ENCODE measurements at regions not wholly inside any gene's neighbourhood (a gene's known extent, or its start where the extent isn't known, plus 50 kb on each side); places are given as distances from the start of the nearest gene placed in this dataset.

DNA sequence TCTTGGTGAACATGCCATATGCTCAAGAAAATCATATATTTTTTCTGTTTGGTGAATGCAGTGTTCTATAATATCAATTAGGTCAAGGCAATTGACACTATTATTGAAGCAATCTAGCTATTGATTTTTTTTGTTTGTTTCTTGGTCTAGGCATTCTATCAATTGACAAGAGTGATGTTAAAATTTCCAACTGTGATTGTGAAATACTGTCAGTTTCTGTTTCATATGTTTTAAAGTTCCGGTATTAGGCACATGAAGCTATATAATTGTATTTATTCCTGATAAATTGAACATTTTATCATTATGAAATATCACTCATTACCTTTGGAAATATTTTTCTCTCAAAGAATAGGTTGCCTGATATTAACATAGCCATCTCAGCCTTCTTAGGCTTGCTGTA, 653.4 kb downstream of the HDGFL1 start:
- DNase-seq (ENCODE audit: low read depth in 2 of 2), result no peak

DNA sequence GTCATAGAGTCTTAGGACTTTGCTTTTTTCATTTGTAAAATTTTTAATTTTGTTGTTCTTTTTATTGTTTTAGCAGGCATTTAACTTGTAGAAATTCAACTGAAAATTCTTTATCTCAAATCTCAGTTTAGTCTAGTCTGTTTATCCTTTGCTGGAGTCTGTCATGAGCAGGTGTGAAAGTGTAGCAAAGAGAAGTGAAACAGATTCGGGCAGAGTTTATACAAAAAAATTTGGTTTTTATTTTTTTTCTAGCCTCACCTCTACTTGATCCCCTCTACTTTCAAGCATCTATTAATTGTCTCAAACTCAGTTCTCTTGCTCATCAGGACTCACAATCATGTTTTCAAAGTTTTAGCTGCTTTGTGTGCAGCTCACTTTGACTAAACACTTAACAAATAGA, 655.2 kb downstream of the HDGFL1 start:
- DNase-seq (ENCODE audit: low read depth in 2 of 2), result no peak

DNA sequence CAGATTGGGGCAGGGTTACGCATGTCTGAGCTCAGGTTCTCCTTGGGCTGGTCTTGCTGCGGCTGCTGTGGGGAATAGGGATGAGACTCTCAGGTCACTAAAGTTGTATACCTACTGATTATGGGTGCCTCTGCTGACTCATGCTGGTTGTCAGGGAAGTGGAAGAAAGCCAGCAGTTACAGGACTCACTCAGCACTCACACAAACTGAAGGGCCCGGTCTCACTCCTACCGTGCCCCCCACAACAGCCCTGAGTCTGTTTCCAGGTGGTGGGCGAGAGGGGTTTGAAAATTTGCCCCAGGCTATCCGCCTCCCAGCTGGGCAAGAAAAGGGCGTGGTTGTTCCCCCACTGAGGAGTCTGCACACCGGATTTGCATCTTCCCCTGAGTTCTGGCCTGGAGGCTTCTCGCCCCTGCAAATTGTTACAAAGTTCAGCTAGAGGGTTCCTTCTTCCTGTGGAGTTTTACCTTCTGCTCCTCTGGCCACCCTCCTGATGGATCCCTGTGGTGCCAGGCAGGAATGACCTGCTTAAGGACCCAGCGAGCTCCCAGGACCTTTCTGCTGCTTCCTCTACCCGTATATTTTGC, 659.2 kb downstream of the HDGFL1 start:
- no peak for DNase-seq (ENCODE audit: low read depth in 2 of 2)

DNA sequence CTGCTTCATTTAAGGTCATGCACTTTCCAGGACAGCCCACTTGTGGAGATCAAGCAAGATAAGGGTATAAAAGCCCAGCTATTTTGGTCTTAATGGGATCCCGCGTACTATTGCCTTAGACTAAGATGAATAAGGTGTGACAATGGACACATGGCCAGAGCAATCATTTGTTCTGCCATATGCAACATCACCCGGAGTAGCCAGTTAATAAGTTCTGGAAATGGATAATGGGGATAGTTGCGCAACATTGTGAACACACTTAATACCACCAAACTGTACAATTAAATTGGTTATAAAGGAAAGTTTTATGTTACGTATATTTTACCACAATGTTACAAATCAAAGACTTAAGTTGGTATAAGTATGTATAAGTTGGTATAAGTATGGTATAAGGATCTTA, 674.5 kb downstream of the HDGFL1 start:
- DNase-seq (ENCODE audit: low read depth in 2 of 2), result no peak

DNA sequence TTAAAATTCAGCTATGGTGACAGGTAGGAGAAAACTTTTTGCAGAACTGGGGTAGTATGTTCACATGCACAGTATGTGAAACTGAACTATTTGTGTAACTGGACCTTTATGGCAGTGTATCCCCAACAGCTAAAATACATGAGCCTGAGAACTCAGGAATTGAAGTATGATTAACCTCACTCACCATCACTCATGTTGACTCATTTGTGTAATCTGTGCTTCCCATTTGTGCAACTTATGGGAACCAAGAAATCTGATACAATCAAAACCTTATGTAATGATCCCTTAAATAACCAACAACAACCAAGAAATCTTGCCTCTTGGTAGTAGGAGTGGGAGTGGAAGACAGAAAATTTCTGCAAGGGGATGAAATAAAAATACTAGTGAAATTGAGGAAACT, 674.9 kb downstream of the HDGFL1 start:
- peak; percentile 52 to 56 for DNase-seq (ENCODE audit: low read depth in 2 of 2)

DNA sequence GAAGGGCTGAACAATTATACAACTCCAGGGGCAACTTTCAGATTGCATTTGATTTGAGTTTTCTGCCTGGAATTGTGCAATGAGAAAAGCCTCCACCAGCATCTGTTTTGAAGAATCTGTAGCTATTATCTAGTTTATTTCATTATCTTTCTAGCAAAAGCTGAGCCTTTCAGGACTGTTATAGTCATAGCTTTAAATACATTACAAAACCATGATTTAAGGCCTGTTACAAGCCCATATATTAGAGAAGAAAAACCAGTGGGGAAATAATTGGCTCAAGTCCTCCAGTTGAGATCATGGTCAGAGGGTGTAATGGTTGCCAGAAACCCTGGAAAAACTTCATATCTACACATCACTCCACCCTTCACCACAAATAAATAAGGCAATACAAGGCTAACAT, 676.2 kb downstream of the HDGFL1 start:
- peak; percentile 62 to 67 for DNase-seq (ENCODE audit: low read depth in 2 of 2)

DNA sequence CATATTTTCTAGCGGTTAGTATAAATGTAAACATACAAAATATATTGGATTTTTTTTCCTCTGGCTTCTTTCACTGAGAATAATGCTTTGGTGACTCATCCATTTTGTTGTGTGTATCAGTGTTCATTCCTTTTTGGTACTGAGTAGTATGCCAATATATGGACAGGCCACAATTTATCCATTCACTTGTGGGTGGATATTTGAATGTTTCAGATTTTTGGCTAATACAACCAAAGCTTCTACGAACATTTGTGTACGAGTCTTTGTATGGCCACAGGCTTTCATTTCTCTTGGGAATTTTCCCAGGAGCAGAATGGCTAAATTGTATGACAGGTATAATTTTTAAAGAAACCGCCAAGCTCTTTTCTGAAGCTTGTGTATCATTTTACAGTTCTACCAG, 677.5 kb downstream of the HDGFL1 start:
- DNase-seq (ENCODE audit: low read depth in 2 of 2), result peak in 1 of 2 experiments; percentile 5

DNA sequence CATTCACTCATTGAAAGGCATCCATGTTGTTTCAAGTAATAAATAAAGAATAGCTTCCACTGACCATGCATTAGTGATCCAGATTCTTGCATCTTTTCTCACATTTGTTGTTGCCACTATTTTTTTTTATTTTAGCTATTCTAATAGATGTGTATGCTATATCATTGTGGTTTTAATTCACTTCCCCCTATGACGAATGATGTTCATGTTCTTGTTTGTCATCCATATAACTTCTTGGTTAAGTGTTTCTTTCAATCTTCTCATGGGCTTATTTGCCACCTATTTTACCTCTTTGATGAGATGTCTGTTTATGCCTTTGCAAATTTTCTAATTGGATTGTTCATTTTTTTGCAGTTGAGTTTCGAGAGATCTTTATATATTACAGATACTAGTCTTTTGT, 681.2 kb downstream of the HDGFL1 start:
- DNase-seq (ENCODE audit: low read depth in 2 of 2), result no peak

DNA sequence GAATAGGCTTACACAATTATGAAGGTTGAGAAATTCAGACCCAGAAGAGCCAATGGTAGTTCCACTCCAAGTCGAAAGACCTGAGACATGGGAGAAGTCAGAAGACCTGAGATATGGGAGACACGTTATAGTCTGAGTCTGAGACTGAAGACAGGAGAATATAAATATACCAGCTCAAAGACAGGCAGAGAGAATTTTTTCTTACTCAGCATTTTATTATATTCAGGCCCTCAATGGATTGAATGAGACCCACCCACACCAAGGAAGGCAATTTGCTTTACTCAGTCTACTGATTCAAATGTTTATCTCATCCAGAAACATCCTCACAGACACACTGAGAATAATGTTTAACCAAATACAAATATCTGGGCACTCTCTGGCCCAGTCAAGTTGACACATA, 693.5 kb downstream of the HDGFL1 start:
- DNase-seq (ENCODE audit: low read depth in 2 of 2), result no peak

DNA sequence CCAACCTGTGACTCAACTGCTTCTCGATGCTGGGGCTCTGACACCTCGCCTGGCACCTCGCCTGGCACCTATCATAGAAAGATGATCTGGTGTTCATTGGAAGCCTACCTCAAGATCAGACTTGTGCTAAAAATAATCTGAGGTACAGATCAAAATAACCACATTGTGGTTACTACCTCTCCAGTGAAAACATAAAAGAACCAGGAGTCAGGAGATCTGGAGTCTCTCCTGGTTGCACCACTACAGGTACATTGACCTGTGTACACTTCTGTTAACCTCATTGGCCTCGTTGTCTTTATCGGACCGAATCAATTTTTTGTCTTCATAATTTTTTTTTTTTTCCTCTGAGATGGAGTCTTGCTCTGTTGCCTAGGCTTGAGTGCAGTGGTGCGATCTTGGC, 695.9 kb downstream of the HDGFL1 start:
- no peak for DNase-seq (ENCODE audit: low read depth in 2 of 2)

DNA sequence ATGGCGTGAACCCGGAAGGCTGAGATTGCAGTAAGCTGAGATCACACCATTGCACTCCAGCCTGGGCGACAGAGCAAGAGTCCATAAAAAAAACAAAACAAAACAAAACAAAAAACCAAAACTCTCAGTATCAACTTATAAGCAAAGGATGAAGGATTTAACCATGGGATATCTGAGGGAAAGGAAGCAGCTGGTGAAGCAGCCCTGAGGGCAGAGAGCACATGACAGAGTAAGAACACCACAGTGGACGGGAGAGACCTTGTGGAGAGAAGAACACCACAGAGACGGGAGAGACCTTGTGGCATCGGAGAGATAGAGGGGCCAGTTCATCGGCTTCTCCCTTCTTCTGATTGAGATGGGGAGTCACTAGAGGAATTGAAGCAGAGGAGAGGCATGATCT, 697.2 kb downstream of the HDGFL1 start:
- DNase-seq (ENCODE audit: low read depth in 2 of 2), result no peak

DNA sequence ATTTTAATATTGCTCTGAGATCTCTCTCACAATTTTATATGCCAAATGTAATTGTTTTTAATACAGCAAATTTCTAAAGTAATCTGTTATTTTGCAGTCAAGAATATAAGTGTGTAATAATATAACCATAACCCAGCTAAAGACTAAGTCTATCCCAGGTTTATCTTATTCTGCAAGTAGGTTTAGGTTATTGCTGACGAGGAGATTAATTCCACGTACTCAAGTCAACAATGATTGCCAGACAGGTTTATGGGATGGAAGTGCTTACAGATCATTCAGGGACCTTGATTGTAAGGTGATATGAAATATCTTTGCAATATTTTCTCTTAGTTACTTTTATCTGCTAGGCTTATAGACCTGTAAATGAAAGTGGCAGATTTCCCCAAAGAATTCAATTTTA, 698.3 kb downstream of the HDGFL1 start:
- DNase-seq (ENCODE audit: low read depth in 2 of 2), result no peak

DNA sequence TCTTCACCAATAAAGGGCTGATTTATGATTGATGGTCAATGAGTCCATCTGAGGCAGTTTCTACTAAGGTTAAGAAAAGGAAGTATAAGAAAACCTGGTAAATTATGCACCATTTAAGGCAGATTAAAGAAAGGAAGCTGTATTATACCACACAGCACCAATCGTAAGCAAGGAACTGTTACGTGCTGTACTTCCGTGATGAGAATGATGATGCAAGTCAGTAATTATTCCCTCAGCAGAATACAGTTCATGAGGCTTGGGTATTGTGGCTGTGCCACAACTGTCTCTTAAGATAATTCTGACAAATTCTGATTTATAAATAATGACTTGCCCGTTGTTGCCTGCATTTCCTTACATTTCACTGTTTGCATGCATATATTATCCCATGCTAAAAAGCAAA, 699.0 kb downstream of the HDGFL1 start:
- DNase-seq (ENCODE audit: low read depth in 2 of 2), result no peak

DNA sequence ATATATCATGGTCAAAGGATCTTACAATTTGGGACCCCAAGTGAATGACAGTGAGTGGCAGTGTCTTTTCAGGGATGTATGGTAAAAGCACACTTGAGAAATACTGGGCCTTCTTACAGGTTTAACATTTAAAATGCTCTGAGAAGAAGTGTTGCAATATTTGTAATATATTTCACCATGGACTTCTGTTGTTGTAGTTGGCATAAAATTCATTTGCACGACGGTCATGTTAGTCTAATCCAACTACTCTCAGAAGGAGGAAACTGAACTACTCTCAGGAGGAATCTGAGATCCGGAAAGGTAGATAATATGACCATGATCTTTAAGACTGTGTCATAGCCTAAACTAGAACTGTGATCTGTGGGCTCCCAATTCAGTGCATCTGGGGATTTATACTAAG, 700.1 kb downstream of the HDGFL1 start:
- DNase-seq (ENCODE audit: low read depth in 2 of 2), result no peak

DNA sequence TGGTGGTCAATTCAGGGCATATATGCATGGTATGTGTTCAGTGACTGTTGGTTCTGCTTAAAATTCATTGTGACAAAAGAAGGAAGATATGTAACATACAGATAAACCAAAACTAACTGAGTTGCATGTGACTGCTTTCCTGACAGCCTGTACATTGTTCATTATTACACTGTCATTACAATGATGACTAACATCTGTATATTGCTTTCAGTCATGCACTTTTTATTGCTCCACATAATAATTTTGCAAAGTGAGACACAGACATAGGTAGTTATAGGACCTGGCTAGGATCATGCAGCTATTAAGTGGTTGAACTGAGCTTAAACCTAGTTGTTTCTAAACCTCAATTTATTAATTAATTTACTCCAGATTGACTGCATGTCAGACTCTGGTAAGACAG, 703.2 kb downstream of the HDGFL1 start:
- no peak for DNase-seq (ENCODE audit: low read depth in 2 of 2)

DNA sequence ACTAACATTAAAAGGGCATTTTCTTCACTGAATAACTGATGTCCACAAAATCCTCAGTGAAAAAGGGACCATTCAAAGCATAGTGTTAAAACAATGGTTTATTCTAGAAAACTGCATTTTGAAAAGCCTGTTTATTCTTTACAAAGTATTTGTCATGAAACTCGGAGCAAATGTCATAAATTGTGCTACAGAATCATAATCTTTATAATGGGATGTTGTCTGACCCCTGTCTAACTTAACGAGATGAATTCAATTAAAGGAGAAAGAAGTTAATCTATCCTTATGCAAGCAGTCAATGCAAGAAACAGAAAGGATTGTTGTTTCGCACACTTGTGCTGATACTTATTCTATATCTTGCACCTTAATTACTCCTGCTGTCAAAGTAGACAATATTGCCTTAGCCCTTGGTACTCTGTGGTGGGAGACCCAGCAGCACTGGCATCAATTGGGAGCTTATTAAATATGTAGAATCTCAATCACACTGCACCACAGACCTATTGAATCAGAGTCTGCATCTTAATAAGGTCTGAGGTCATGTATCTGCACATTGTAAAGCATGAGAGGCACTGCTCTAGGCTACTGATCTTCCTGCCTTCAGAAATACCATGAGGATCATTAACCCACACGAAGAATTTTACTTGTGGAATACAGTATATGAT, 708.3 kb downstream of the HDGFL1 start:
- DNase-seq (ENCODE audit: low read depth in 2 of 2), result no peak

DNA sequence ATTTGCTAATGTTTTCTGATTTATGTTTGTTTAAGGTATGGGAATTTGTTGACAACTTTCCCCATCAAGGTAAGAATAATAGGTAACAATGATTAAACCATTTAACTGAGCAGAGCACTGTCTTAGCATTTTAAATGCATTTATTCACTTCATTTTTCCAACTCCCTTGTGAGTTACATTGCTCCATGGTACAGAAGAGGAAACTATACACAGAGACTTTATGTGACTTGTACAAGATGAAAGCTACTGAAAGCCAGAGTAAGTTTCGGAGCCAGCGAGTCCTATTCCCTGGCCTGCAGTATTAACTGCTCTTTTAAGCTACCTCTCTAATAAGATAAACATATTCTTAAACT, 708.8 kb downstream of the HDGFL1 start:
- no peak for DNase-seq (ENCODE audit: low read depth in 2 of 2)

DNA sequence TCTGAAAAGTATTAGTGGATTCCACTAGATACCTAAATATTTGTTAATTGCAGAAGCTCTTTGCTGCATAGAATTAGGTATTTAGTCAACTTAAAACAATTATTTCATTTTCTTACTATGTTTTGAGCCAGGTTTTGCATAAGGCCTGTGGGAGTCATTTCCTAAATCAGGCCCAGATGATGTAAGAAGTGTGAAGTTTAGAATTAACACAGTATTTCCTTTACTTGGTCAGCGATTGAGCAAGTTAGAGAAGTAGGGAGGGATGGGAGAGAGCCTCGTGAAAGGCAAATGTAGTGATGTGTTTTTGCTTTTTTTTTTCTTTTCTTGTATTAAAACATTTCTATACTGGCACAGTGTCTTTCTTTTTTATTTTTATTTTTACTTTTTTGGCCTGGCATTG, 711.1 kb downstream of the HDGFL1 start:
- DNase-seq (ENCODE audit: low read depth in 2 of 2), result peak in 1 of 2 experiments; percentile 6

DNA sequence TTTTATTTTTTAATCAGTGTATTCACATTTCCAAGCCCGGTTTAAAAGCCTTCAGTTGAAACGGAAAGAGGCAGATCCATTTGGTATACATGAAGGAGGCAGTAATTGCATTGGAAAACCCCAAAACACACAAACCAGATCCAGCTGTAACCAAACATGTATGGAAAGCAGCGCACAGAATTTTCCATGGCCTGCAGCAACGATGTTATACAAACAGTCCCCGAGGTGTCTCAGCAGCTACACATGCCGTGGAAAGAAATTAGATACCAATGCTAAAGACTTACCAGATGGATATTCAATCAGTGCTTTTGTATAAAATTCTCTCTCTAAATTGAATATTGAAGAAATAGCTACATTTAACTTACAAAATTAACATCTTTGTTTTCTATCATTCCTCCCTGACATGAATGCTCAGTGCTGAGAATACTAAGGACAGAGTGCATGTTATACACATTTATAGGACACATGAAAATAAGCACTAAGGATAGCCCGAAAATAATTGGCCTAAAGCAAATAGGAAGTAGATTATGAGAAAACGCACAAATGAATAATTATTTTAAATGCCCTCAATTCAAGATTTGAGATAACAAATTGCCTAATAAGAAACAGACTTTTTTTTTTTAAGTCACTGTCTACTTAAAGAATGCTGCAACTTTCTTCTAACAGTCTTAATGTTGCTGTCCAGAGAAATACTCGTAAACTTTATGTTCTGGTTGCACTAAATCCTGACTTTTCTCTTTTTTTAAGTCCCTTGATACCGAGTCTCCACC, 713.1 kb downstream of the HDGFL1 start:
- DNase-seq (ENCODE audit: low read depth in 2 of 2), result no peak

DNA sequence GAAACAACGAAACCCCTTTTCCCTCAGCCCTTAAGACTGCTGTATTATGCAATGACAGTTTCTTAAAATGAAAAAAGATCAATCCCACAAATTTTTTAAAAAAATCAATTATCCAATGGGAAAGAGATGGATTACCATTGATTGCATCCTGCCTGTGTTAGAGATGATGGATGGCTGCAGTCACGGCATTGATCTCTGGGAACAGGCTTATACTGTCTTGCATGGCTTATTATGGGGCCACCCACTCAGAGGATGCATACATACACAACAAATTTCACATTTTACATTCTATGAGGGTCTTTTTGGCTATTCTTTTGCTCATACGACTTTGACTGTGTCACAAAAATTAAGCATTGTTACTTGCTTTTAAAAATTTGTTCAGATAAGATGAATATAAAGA, 724.3 kb downstream of the HDGFL1 start:
- no peak for DNase-seq (ENCODE audit: low read depth in 2 of 2)

DNA sequence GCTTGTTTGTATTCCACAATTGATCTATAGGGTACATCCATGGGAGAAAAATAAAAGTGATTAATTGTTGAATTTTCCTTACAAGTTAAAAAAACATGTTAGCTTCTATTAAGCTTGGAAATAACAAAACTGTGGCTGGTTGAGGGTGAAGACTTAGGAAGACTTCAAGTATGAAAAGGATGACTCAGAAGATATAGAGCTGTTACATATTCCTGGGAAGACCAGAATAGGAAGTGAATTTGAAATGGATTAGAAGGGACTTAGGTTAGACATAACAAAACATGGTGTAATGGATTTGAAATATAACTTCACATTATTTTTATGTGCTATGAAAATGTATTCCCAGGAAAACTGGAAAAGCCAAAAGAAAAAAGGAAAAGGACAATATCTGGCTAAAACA, 732.2 kb downstream of the HDGFL1 start:
- DNase-seq (ENCODE audit: low read depth in 2 of 2), result no peak

DNA sequence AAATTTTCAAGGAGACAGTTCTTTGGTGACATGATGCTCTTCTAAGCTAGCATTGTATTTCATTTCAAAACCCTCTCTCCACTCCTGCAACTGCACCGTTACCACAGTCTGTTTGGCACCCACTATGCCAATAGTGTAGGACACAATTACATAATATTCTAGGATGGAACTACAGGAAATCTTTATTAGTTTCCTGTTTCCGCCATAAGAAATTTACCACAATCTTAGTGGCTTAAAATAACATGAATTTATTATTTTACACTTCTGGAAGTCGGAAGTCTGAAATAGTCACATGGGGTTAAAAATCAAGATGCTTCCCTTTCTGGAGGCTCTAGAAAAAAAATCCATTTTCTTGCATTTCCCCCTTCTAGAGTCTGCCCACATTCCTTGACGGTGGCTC, 733.1 kb downstream of the HDGFL1 start:
- no peak for DNase-seq (ENCODE audit: low read depth in 2 of 2)

DNA sequence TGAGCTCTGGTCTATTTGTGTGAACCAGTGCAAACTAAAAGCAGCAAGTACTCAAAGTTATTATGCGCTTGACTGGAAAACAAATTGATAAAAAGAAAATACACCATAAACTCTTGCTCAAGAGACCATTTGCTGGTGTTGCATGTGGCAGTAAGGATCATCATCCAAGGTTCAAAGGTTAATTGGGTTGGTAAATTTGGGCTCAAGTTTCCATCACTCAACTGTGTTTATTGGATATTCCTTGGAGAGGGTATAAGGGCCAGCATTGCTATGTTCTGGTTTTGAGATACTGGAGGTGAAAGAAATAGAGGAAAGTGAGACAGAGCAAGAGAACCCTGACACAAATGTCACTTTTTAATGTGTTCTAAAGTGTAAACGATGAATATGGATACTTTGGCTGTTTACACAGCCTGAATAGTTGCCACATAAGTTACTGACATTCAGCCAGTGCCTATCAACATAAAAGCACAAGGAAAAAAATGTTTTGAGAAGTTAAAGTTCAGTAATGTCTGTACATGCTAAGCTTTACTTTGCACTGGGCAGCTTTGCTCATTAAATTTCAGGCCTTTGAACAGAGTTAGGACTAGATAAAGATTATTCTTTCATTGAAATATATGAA, 736.1 kb downstream of the HDGFL1 start:
- DNase-seq (ENCODE audit: low read depth in 2 of 2), result no peak
